Stimulated activated CD4-positive, alpha-beta T cell treated with anti-CD3 and anti-CD28 coated beads, Interleukin-15, amount 100 ng/mL, for 48 hours (primary cell): ENCODE measurements at regions not wholly inside any gene's neighbourhood (a gene's known extent, or its start where the extent isn't known, plus 50 kb on each side); places are given as distances from the start of the nearest gene placed in this dataset.

ENCODE experiments used
- DNase-seq, 2 donors: peaks; one replicate each; pipeline ENCODE4 v3.0.0-alpha.2; 2020; ENCODE audit warnings: low read depth in 2 of 2

- no peak for DNase-seq
Observed at GRCh38 chr14:42407153-42407552, 800.5 kb downstream of the LRFN5 start.

GRCh38 chr14:42391146-42391834 is 784.6 kb downstream of the LRFN5 start:
- no peak for DNase-seq

GRCh38 chr14:42378880-42379279 is 772.2 kb downstream of the LRFN5 start:
- DNase-seq = no peak

- no peak for DNase-seq
Observed at GRCh38 chr14:42378274-42378673, 771.6 kb downstream of the LRFN5 start.

- DNase-seq = no peak
Observed at GRCh38 chr14:42374332-42374731, 767.7 kb downstream of the LRFN5 start.

GRCh38 chr14:42370056-42370455 is 763.4 kb downstream of the LRFN5 start:
- DNase-seq = no peak

GRCh38 chr14:42368234-42368633 is 761.6 kb downstream of the LRFN5 start:
- no peak for DNase-seq

- no peak for DNase-seq
Observed at GRCh38 chr14:42353315-42353714, 746.6 kb downstream of the LRFN5 start.

- no peak for DNase-seq
Observed at GRCh38 chr14:42335918-42336317, 729.2 kb downstream of the LRFN5 start.

- DNase-seq = no peak
Observed at GRCh38 chr14:42334931-42335330, 728.3 kb downstream of the LRFN5 start.

- DNase-seq = no peak
Observed at GRCh38 chr14:42323426-42323825, 716.8 kb downstream of the LRFN5 start.

- no peak for DNase-seq
Observed at GRCh38 chr14:42322531-42323284, 716.0 kb downstream of the LRFN5 start.

- DNase-seq = no peak
Observed at GRCh38 chr14:42319996-42320395, 713.3 kb downstream of the LRFN5 start.

- DNase-seq = no peak
Observed at GRCh38 chr14:42316693-42317092, 710.0 kb downstream of the LRFN5 start.

GRCh38 chr14:42311876-42312275 is 705.2 kb downstream of the LRFN5 start:
- no peak for DNase-seq

GRCh38 chr14:42307239-42307825 is 700.7 kb downstream of the LRFN5 start:
- DNase-seq = no peak

GRCh38 chr14:42299692-42300091 is 693.0 kb downstream of the LRFN5 start:
- DNase-seq = no peak

- no peak for DNase-seq
Observed at GRCh38 chr14:42293180-42293579, 686.5 kb downstream of the LRFN5 start.

GRCh38 chr14:42277840-42278239 is 671.2 kb downstream of the LRFN5 start:
- no peak for DNase-seq

GRCh38 chr14:42269234-42269633 is 662.6 kb downstream of the LRFN5 start:
- no peak for DNase-seq

GRCh38 chr14:42248131-42248530 is 641.5 kb downstream of the LRFN5 start:
- DNase-seq = no peak

GRCh38 chr14:42241101-42241500 is 634.4 kb downstream of the LRFN5 start:
- no peak for DNase-seq

- no peak for DNase-seq
Observed at GRCh38 chr14:42229976-42230375, 623.3 kb downstream of the LRFN5 start.
